ENCODE measurements at regions not wholly inside any gene's neighbourhood (a gene's known extent, or its start where the extent isn't known, plus 50 kb on each side); places are given as distances from the start of the nearest gene placed in this dataset.

GRCh38 chr18:42392416-42392815, 437.4 kb downstream of the PIK3C3 start:
- Histone ChIP-seq H3K36me3 (ENCODE audit: low read depth, missing control alignments) (no peaks in the 10 kb centered on the region), H3K27me3 (no peaks in the 10 kb centered on the region), H3K4me1 (no peaks in the 10 kb centered on the region), H3K9me3 (no peaks in the 10 kb centered on the region), H3K27ac (no peak overlapping the region), H3K4me3 (no peak overlapping the region)
- intact Hi-C loops (cut with DNase I; ENCODE audit: low total_unique reads): no loop called here
- DNase-seq: no peak
- 42 to 44% methylated on average over 1 of the region's 1 CpG for WGBS, 2 donors
- no peak for TF ChIP-seq POLR2A (IDR thresholded peaks at IDR 0.05)
- no peak for TF ChIP-seq CTCF (IDR thresholded peaks at IDR 0.05)

DNA sequence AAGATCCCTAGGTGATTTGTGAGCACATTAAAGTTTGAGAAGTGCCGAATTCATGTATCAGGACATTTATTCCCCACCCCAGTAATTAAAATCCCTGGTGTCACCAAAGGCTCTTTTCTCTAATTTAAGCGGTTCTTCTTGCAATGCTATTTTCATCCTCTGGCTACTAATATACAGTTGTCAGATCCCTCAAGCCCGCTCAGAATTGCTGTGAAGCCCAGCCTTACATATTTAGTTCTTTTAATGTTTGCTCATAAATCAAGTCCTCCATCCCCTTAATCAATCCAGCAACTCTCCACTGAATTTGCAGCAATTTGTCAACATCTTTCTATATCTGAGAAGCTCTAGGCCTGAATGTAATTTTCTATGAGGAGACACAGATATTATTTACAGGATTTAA, 437.9 kb downstream of the PIK3C3 start:
- Histone ChIP-seq H3K9me3 (no peaks in the 10 kb centered on the region), H3K27ac (no peak overlapping the region), H3K4me1 (no peaks in the 10 kb centered on the region), H3K36me3 (ENCODE audit: low read depth, missing control alignments) (no peaks in the 10 kb centered on the region), H3K27me3 (no peaks in the 10 kb centered on the region), H3K4me3 (no peak overlapping the region)
- no peak for DNase-seq
- intact Hi-C loops (cut with DNase I; ENCODE audit: low total_unique reads): no loop called here
- TF ChIP-seq CTCF (IDR thresholded peaks at IDR 0.05) (no peak), POLR2A (IDR thresholded peaks at IDR 0.05) (no peak)
- WGBS, 2 donors: 80 to 82% methylated on average over 3 of the region's 3 CpGs

- Histone ChIP-seq H3K4me1 (no peaks in the 10 kb centered on the region), H3K27ac (no peak overlapping the region), H3K27me3 (no peaks in the 10 kb centered on the region), H3K4me3 (no peak overlapping the region), H3K36me3 (ENCODE audit: low read depth, missing control alignments) (no peaks in the 10 kb centered on the region), H3K9me3 (no peaks in the 10 kb centered on the region)
- intact Hi-C loops (cut with DNase I; ENCODE audit: low total_unique reads): no loop called here
- TF ChIP-seq POLR2A (IDR thresholded peaks at IDR 0.05) (no peak), CTCF (IDR thresholded peaks at IDR 0.05) (no peak)
- no peak for DNase-seq
Measured at GRCh38 chr18:42394238-42394637, 439.2 kb downstream of the PIK3C3 start.

DNA sequence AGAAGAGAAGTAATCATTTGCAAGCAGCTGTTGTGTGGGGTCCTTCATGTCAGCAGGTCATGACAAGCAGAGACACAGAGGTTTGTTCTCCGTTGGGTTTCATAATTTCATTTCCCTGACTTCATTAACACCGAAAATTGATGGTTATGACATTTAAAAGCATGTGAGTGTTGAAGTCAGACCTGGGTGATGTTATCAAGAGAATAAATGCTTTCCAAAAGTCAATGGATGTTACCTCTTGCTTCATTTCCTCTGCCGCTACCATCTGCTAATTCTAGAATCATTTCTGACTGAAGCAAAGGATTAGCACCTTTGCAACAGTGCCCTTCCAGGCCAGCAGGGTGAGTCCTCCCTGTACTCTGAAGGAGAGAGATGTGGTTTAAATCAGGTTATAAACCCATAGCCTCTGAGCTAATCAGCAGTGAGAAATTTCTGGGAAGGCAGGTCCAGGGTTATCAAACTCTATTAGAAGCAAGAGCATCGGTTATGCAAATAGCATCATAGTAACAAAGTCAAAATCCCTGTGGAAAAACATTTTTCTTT, 446.2 kb downstream of the PIK3C3 start:
- TF ChIP-seq CTCF (IDR thresholded peaks at IDR 0.05) (no peak), POLR2A (IDR thresholded peaks at IDR 0.05) (no peak)
- no peak for DNase-seq
- Histone ChIP-seq H3K36me3 (ENCODE audit: low read depth, missing control alignments) (no peaks in the 10 kb centered on the region), H3K27me3 (no peaks in the 10 kb centered on the region), H3K4me1 (no peaks in the 10 kb centered on the region), H3K9me3 (no peaks in the 10 kb centered on the region), H3K4me3 (no peak overlapping the region), H3K27ac (no peak overlapping the region)
- 93 to 95% methylated on average over 4 of the region's 4 CpGs for WGBS, 2 donors
- intact Hi-C loops (cut with DNase I; ENCODE audit: low total_unique reads): no loop called here

- H3K36me3 ChIP-seq (ENCODE audit: low read depth, missing control alignments): no peaks in the 10 kb centered on the region
- no peak overlapping the region for H3K4me3 ChIP-seq
- TF ChIP-seq CTCF (IDR thresholded peaks at IDR 0.05): no peak
- no peak for TF ChIP-seq POLR2A (IDR thresholded peaks at IDR 0.05)
- WGBS, 2 donors: 52 to 57% methylated on average over 2 of the region's 2 CpGs
- no peaks in the 10 kb centered on the region for H3K27me3 ChIP-seq
- intact Hi-C loops (cut with DNase I; ENCODE audit: low total_unique reads): no loop called here
- no peaks in the 10 kb centered on the region for H3K9me3 ChIP-seq
- no peaks in the 10 kb centered on the region for H3K4me1 ChIP-seq
- no peak for DNase-seq
- no peak overlapping the region for H3K27ac ChIP-seq
Measured at GRCh38 chr18:42404151-42404550, 449.1 kb downstream of the PIK3C3 start.

All from testis (tissue), 2 donors.